Activated CD4-positive, alpha-beta T cell treated with anti-CD3 and anti-CD28 coated beads for 36 hours (primary cell): ENCODE measurements at regions not wholly inside any gene's neighbourhood (a gene's known extent, or its start where the extent isn't known, plus 50 kb on each side); places are given as distances from the start of the nearest gene placed in this dataset.
A peak's percentile ranks its signal among the peaks of the same experiment; 100 is the strongest.
"Not testable (repeated sequence)": the region's sequence is repeated elsewhere in the genome, so short reads cannot be mapped to it uniquely, and the experiment has no call there.

ENCODE experiments used
- ATAC-seq: fragments of 200-7000 bp; cut with Tn5 transposase; one replicate; pipeline ENCODE4 v1.10.0; 2021; ENCODE audit warnings: mild to moderate bottlenecking, moderate library complexity
- CTCF ChIA-PET: fragments of 350-600 bp; sonication (Branson Sonifier 250); formaldehyde crosslinking; loops from one replicate; lab custom pipeline; 2021; ENCODE audit warnings: antibody characterized with exemption; lab: Charles Lee
- POLR2A ChIA-PET: fragments of 350-600 bp; sonication (Branson Sonifier 250); formaldehyde crosslinking; loops from one replicate; lab custom pipeline; 2021; ENCODE audit warnings: antibody characterized with exemption, inconsistent platforms; lab: Charles Lee
- DNase-seq: peaks from one replicate; pipeline ENCODE4 v3.0.0-alpha.2; 2020
- H3K27ac Mint-ChIP-seq: one replicate; pipeline ENCODE4 v1.8.0; 2021; ENCODE audit warnings: mixed read lengths
- H3K27me3 Mint-ChIP-seq: one replicate; pipeline ENCODE4 v1.8.0; 2021; ENCODE audit warnings: mixed read lengths
- H3K36me3 Mint-ChIP-seq: one replicate; pipeline ENCODE4 v1.8.0; 2021; ENCODE audit warnings: low read depth, mixed read lengths
- H3K4me1 Mint-ChIP-seq: one replicate; pipeline ENCODE4 v1.8.0; 2021; ENCODE audit warnings: mixed read lengths
- H3K4me3 Mint-ChIP-seq: one replicate; pipeline ENCODE4 v1.8.0; 2021; ENCODE audit warnings: mild to moderate bottlenecking, moderate library complexity, mixed read lengths
- H3K9me3 Mint-ChIP-seq: one replicate; pipeline ENCODE4 v1.8.0; 2021; ENCODE audit warnings: low read depth, mixed read lengths
- intact Hi-C, 2 experiments: fragments of 100-400 bp; cut with DNase I in 1 of 2; cut with micrococcal nuclease in 1 of 2; formaldehyde crosslinking; loops; one replicate each; pipeline versions ENCODE4 v1.14.2 to v1.15.1; 2022 to 2024; cut with DNase I, micrococcal nuclease

DNA sequence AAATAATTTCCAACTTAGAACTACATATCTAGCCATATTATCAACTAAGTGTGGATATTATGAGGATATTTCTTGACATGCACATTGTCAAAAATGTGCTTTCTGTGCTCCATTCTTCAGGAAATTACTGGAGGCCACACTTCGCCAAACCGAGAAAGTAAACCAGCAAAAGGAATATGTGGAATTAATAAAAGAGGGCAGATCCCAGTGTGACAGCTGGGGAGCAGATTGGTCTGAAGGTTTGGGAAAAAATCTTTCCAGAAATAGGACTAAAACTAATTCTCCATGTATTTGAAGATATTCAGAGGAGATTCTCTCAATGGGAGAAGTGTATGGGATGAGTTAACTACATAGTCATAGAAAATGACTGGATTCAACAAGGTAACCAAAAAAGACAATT is 546.9 kb upstream of the API5 start:
- Mint-ChIP-seq H3K27me3 (no peaks in the 10 kb centered on the region), H3K9me3 (no peaks in the 10 kb centered on the region), H3K4me3 (no peak overlapping the region), H3K27ac (no peak overlapping the region), H3K4me1 (no peaks in the 10 kb centered on the region), H3K36me3 (no peaks in the 10 kb centered on the region)
- no peak for ATAC-seq
- intact Hi-C loops = no loop called here
- no peak for DNase-seq
- CTCF ChIA-PET = no interaction called here
- POLR2A ChIA-PET = no interaction called here

DNA sequence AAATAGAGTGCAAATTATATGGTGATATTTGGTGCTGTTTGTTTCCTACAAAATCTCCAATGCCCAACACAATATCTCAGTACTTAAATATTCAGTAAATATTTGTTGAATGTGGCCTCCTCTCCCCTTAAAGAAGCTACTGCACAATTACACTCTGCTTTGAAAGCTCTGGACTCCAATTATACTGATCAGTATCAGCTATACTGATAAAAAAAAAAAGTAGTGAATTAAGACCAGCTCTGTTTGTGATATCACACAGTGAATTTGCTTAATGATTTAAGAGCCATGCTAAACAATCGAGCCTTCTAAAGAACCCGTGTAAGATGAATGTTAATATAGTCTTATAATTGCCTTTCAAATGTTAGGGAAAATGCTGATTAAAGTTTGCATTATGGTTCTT is 543.2 kb upstream of the API5 start:
- intact Hi-C loops = no loop called here
- DNase-seq (no peak), ATAC-seq (no peak)
- Mint-ChIP-seq H3K36me3 (no peaks in the 10 kb centered on the region), H3K9me3 (no peaks in the 10 kb centered on the region), H3K27me3 (no peaks in the 10 kb centered on the region), H3K27ac (no peak overlapping the region), H3K4me3 (no peak overlapping the region), H3K4me1 (no peaks in the 10 kb centered on the region)
- POLR2A ChIA-PET = no interaction called here
- CTCF ChIA-PET = no interaction called here

DNA sequence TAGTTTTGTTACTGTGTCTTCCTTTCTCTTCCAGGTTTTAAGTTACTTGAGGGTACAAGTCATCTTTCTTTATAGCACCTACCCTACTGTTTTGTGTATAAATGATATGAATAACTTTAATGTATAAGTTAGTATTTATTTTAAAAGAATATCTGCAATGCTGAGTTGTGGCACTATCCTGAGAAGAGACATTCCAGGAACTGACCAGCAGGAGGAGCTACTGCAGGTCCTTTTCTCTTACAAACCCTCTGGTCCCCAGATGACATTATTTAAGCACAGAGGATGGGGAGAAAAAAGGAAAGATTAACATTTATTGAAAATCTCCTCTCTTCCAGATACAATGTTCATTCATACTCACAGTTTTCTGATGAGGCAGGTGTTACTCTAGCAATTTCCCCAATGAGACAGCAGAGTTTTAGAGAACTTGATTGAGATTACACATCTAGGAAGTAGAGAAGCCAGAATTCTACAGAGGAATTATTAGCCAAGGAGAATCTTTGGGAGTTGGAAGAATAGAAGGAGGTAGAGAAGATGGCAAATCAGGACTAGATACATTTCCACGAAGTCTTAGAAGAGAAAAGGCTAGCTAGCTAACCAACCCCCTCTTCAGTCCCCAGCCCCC is 541.2 kb upstream of the API5 start:
- POLR2A ChIA-PET = no interaction called here
- no peaks in the 10 kb centered on the region for H3K36me3 Mint-ChIP-seq
- no peaks in the 10 kb centered on the region for H3K27me3 Mint-ChIP-seq
- H3K9me3 Mint-ChIP-seq = no peaks in the 10 kb centered on the region
- ATAC-seq (no peak), DNase-seq (peak; percentile 11)
- no peaks in the 10 kb centered on the region for H3K4me1 Mint-ChIP-seq
- CTCF ChIA-PET = no interaction called here
- no peak overlapping the region for H3K4me3 Mint-ChIP-seq
- no peak overlapping the region for H3K27ac Mint-ChIP-seq
- intact Hi-C loops = loop anchor here (2.0 to 5.0 kb wide), 3 partner anchors 512 to 647 kb away; no protein-coding TSS in a partner anchor

DNA sequence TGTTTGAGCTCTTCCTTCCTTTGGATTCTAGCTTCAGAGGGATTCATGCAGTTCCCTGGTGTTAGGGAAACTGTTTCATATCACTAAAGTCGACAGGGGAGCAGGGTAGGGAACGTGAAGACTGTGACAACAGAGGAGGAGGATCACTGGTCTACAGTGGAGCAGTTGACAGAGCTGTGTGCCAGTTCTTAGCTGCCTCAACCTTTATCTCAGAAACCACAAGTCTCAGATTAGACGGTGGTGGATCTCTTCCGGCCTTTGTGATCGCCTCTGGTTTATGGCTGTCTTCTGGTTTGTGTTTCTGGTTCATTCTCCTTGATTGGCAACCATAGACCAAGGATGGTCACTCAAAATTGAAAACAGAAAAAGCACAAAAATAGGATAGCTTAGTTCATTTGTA is 538.9 kb upstream of the API5 start:
- intact Hi-C loops = loop anchor here (5.0 kb wide), 2 partner anchors 509 to 644 kb away; no protein-coding TSS in a partner anchor
- ATAC-seq = no peak

DNA sequence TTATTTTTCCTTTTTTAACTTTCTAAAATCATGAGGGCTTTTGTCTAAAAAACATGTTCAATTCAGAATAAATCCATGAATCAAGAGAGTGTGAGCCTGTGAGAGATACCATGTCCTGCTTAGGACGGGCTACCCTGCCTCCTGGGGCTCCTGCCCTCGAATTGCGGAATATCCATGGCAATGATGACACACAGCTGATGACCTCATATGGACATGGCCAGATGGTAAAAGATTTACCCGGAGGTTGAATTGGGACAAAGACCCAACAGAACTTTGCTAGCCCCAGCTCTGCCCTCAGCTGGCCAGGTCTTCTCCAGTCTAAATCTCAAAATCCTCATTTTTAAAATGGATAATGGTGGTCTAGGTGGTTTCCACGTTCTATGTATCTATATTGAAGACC is 538.1 kb upstream of the API5 start:
- intact Hi-C loops = loop anchor here (5.0 kb wide), 2 partner anchors 509 to 644 kb away; no protein-coding TSS in a partner anchor
- no peak for ATAC-seq
- Mint-ChIP-seq H3K9me3 (no peaks in the 10 kb centered on the region), H3K4me3 (no peak overlapping the region), H3K27ac (no peak overlapping the region), H3K4me1 (no peaks in the 10 kb centered on the region), H3K27me3 (no peaks in the 10 kb centered on the region), H3K36me3 (no peaks in the 10 kb centered on the region)
- CTCF ChIA-PET = no interaction called here
- POLR2A ChIA-PET = no interaction called here
- no peak for DNase-seq

More for the DNA sequence above, 538.9 kb upstream of the API5 start:
- no peaks in the 10 kb centered on the region for H3K9me3 Mint-ChIP-seq
- no peak overlapping the region for H3K27ac Mint-ChIP-seq
- no peaks in the 10 kb centered on the region for H3K27me3 Mint-ChIP-seq
- no peak overlapping the region for H3K4me3 Mint-ChIP-seq
- ChIA-PET POLR2A (no interaction called here), CTCF (interaction anchor here (0.8 kb wide), 1 partner anchor 510 kb away, joined by 3 read pairs; no protein-coding TSS in a partner anchor)
- DNase-seq = no peak
- no peaks in the 10 kb centered on the region for H3K36me3 Mint-ChIP-seq
- H3K4me1 Mint-ChIP-seq = no peaks in the 10 kb centered on the region

DNA sequence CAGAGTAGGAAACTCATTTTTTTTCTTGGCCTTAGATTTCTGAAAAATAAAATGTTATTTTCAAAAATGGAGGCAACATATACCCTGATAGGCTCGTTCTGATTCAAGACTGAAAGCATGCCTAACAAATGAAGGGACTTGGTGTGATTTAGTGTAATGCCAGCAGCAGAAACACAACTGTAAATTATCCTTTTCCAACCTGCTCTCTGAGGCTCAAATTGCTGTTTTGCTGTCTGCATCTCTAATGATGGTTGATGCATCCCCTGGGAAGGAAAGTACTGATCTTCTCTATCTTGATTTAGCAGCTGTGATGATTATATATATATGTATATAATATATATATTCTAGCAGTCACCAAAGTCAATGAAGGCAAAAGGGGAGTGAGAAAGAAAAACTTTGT is 537.2 kb upstream of the API5 start:
- DNase-seq = no peak
- Mint-ChIP-seq H3K27me3 (no peaks in the 10 kb centered on the region), H3K27ac (no peak overlapping the region), H3K4me1 (no peaks in the 10 kb centered on the region), H3K9me3 (no peaks in the 10 kb centered on the region), H3K4me3 (no peak overlapping the region), H3K36me3 (no peaks in the 10 kb centered on the region)
- ATAC-seq = no peak
- ChIA-PET POLR2A (no interaction called here), CTCF (no interaction called here)
- intact Hi-C loops = loop anchor here (5.0 kb wide), 2 partner anchors 508 to 643 kb away; no protein-coding TSS in a partner anchor

DNA sequence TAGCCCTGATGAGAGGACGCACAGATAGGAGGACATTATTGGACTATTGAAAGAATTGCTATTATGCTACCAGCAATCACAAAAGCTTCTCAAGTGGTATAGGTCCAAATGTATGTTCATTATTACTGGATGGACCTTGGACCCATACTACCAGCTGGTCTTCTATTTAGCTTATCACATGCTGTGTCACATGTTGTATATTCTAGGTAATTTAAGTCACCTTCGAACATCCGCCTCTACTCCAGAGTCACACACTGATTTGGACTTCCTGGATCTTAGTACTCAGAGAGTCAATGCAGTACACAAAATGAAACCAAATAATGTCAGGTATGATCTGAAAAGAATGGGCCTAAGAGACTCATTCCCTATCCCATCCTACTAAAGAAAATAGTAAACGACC is 534.0 kb upstream of the API5 start:
- Mint-ChIP-seq H3K9me3 (no peaks in the 10 kb centered on the region), H3K4me1 (no peaks in the 10 kb centered on the region), H3K27me3 (no peaks in the 10 kb centered on the region), H3K36me3 (no peaks in the 10 kb centered on the region), H3K27ac (no peak overlapping the region), H3K4me3 (no peak overlapping the region)
- POLR2A ChIA-PET = no interaction called here
- no peak for DNase-seq
- no peak for ATAC-seq
- intact Hi-C loops = no loop called here
- CTCF ChIA-PET = no interaction called here

DNA sequence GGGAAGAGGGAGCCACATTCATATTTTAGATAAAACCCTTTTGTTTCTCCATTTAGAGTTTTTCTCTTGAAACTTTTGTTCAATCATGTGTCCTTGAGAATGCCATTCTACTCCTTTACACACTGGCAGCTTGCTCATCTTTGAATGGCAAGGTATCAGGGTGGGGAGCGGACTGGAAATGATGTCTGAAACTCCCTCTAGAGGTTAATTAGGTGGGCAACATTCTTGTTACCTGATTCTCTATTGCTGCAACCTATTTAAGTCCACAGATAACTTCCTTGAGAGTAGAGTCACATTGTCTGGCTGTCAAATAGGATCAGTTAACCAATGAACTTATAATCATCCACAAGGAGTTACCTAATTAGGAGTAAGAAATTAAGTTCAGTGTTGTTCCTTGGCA is 533.6 kb upstream of the API5 start:
- intact Hi-C loops = no loop called here
- ChIA-PET POLR2A (no interaction called here), CTCF (no interaction called here)
- no peak overlapping the region for H3K27ac Mint-ChIP-seq
- no peaks in the 10 kb centered on the region for H3K4me1 Mint-ChIP-seq
- H3K9me3 Mint-ChIP-seq = no peaks in the 10 kb centered on the region
- no peaks in the 10 kb centered on the region for H3K36me3 Mint-ChIP-seq
- H3K27me3 Mint-ChIP-seq = no peaks in the 10 kb centered on the region
- H3K4me3 Mint-ChIP-seq = no peak overlapping the region
- DNase-seq (no peak), ATAC-seq (no peak)

DNA sequence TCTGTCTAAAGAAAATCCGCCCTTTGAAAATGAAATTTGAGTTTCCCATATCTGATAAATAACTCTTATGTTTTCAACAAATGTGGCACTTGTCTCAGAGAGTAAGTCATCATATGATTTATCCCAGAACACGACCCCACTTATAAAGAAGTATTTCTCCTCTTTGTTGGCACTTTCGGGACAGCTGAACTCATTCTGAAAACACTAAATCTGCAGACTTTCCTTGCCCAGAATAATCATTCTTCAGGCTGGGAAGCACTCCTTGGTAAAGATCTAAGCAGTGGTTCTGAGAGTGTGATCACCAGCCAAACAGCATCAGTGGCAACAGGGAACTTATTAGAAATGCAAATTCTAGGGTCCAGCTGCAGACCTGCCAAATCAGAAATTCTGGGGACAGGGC is 532.2 kb upstream of the API5 start:
- no peaks in the 10 kb centered on the region for H3K4me1 Mint-ChIP-seq
- POLR2A ChIA-PET = no interaction called here
- intact Hi-C loops = no loop called here
- no peak overlapping the region for H3K27ac Mint-ChIP-seq
- H3K9me3 Mint-ChIP-seq = no peaks in the 10 kb centered on the region
- no peak overlapping the region for H3K4me3 Mint-ChIP-seq
- H3K36me3 Mint-ChIP-seq = no peaks in the 10 kb centered on the region
- CTCF ChIA-PET = no interaction called here
- ATAC-seq = no peak
- no peaks in the 10 kb centered on the region for H3K27me3 Mint-ChIP-seq
- no peak for DNase-seq

DNA sequence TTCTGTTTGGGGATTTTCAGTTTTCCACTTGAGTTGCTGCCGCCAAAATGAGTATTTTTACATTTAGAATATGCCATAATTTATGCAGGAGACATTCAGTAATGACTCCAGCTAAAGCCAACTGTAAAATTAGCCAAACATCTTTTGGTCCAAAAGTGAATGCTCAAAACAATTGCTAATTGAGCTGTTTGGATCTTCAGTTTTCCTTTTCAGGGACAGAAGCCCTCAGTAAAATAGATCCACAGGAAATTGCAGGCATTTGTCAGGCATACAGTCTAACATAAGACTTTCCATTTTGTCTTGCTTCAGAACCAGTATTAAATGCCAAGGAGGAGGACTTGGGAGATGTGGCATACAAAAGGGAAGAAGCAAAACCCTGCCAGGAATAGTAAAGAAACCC is 524.8 kb upstream of the API5 start:
- ATAC-seq (no peak), DNase-seq (no peak)
- POLR2A ChIA-PET = no interaction called here
- Mint-ChIP-seq H3K27ac (no peak overlapping the region), H3K36me3 (no peaks in the 10 kb centered on the region), H3K27me3 (no peaks in the 10 kb centered on the region), H3K9me3 (no peaks in the 10 kb centered on the region), H3K4me1 (no peaks in the 10 kb centered on the region), H3K4me3 (no peak overlapping the region)
- intact Hi-C loops = no loop called here
- CTCF ChIA-PET = interaction anchor here (0.6 kb wide), 1 partner anchor 10 kb away, joined by 3 read pairs; no protein-coding TSS in a partner anchor

DNA sequence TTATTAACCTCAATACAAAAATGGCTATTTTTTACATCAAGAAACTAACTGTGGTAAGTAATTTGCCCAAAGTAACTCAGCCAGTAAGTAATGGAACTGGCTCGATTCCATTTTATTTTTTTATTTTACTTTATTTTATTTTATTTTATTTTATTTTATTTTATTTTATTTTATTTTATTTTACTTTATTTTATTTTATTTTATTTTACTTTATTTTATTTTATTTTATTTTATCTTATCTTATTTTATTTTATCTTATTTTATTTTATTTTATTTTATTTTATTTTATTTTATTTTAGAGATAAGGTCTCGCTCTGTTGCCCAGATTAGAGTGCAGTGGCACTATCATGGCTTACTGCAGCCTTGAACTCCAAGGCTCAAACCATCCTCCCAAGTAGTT is 516.3 kb upstream of the API5 start:
- CTCF ChIA-PET, POLR2A ChIA-PET, H3K4me1 Mint-ChIP-seq, intact Hi-C loops, H3K9me3 Mint-ChIP-seq, DNase-seq, ATAC-seq, H3K36me3 Mint-ChIP-seq, H3K27ac Mint-ChIP-seq, H3K4me3 Mint-ChIP-seq, H3K27me3 Mint-ChIP-seq: not testable (repeated sequence)

DNA sequence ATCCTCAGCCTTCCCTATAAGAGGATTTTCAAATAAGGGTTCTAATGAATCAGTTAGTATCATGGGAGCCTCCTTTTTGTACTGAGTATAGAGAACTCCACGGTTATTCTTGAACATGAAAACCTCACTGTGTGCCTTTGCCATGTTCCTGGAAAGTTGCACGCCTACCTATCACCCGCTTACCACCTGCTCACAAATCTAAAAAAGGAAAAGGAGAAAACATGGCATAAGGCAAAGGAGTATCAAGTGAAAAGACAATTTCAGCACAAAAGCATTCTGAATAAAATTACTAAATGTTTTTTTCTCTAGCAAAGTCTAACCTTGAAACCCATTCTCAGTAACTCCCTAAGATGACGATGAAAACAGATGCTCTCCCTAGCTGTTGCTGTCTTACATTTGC is 511.8 kb upstream of the API5 start:
- POLR2A ChIA-PET = no interaction called here
- Mint-ChIP-seq H3K27me3 (no peaks in the 10 kb centered on the region), H3K36me3 (peaks cover 1% of the 10 kb centered on the region), H3K4me1 (no peaks in the 10 kb centered on the region), H3K27ac (no peak overlapping the region), H3K9me3 (peaks cover 10% of the 10 kb centered on the region), H3K4me3 (no peak overlapping the region)
- ATAC-seq (no peak), DNase-seq (no peak)
- intact Hi-C loops = no loop called here
- CTCF ChIA-PET = no interaction called here
